GM19397 (cell line): ENCODE measurements at regions not wholly inside any gene's neighbourhood (a gene's known extent, or its start where the extent isn't known, plus 50 kb on each side); places are given as distances from the start of the nearest gene placed in this dataset.

Experiments
- ATAC-seq: cut with Tn5 transposase; IDR thresholded peaks from one replicate; pipeline ENCODE4 v1.9.1; 2021; ENCODE audit warnings: mild to moderate bottlenecking, moderate library complexity; ENCODE audit not compliant: unreplicated experiment

DNA sequence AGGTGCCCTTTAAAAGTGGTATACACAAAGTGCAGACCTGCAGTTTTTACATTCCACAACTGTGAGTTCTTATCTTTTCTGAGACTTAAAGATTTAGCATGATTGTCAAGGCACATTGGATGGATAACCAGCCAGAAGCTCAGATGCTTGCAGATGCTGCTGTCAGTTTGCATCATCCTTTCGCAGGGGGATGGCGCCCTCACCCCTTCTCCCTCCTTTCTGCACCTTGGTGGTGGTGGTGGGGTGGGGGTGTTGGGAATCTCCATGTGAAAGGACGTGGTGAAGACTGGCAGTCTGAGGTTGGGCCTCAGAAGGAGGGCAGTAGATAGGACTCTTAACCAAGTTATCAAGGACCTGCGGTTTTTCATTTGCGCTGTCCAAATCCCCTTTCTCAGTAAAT is 309.6 kb upstream of the SEMA6D start:
- ATAC-seq, result no peak

DNA sequence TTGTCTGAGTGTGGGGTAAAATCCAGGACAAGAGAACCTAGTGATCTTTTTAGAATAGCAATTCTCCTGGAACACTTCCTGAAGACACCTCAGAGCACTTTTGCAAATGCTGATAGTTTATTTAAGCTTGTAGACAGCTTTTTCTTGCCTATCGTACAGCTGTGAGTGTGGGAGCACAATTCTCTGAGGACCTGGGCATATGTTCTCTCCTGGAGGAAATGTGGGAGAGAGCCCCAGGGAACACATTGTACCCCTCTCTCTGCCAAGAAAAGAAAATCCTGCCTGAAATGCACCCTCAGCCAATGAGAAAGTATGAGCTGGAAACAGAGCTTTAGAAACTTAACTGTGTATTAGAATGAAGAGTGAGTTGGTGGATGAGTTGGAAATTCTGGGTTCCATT is 308.3 kb upstream of the SEMA6D start:
- no peak for ATAC-seq

DNA sequence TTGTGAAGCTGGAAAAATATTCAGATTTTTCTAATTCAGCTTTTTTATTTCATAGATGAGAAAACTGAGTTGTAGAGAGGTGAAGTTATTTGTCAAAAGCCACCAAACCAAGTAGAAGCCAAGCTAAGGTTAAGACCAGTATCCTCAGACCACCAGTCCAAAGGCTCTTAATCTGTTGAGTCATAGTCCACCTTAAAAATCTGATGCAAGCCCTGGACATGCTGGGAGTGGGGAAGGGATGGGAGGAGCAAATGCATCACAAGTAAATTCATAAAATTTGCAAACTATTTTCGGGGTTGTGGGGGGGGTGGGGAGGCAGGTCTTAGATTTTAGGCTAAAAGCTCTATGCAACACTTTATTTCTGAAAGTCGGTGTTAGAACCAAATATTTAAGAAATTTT is 307.7 kb upstream of the SEMA6D start:
- no peak for ATAC-seq

- ATAC-seq, result no peak
Observed at GRCh38 chr15:47410247-47410646, 307.1 kb upstream of the SEMA6D start.

DNA sequence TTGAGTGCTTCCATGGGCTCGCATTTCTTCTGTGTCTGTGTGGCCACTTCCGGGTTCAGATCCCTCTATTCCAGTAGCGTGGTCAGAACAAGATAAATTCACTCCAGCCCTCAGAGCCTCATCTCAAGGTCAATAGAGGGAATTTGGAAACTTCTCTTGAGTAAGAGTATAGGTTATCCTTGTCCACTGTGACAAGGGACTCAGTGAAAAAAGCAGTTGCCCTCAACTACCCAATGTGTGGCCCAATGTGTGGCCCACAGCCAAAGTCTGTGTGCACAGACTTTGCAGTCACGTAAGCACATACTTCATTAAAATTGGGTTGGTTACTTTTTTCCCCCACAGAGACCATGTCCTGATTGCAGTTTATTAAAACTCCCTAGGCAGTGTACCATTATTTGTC is 305.6 kb upstream of the SEMA6D start:
- no peak for ATAC-seq

DNA sequence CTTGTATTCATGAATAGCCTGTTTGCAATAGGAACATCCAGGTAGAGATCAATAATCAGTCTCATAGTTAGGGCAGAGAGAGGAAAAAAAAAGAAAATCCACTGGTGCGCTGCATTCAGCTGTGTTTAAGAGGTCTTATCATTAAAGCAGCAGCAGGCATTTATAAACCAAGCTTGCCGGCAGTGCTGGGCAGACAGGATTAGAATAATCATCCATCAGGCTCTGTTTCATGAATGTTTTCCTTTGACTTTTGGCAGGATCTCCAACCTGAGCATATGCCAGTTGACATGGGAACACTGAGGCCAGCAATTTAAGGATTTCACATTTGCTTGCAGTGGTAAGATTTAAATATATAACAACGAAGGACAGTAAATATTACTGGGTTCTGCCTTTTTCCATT is 305.2 kb upstream of the SEMA6D start:
- ATAC-seq, result no peak

GRCh38 chr15:47412802-47413201 is 304.5 kb upstream of the SEMA6D start:
- ATAC-seq, result no peak

DNA sequence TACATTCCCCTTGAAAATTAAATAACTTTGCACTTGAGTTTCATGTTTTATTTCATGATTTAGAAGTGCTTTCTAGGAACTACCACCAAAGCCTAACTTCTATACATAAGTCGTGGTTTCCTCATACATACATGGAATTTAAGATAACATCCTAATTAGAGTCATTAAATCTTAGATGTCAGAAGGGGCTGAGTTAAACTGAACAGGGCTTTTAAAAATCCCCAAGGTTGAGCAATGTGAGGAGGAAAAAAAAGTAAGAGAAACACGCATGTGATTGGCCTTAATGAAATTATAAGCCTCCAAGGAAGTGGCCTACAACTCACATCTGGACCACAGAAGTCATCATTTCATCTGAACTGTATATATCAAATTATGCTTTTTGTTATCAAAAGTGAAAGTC is 303.1 kb upstream of the SEMA6D start:
- no peak for ATAC-seq

GRCh38 chr15:47415539-47415971 is 301.8 kb upstream of the SEMA6D start:
- ATAC-seq, result no peak

- ATAC-seq, result no peak
Observed at GRCh38 chr15:47422881-47423665, 294.2 kb upstream of the SEMA6D start.

- no peak for ATAC-seq
Observed at GRCh38 chr15:47427463-47427862, 289.8 kb upstream of the SEMA6D start.

DNA sequence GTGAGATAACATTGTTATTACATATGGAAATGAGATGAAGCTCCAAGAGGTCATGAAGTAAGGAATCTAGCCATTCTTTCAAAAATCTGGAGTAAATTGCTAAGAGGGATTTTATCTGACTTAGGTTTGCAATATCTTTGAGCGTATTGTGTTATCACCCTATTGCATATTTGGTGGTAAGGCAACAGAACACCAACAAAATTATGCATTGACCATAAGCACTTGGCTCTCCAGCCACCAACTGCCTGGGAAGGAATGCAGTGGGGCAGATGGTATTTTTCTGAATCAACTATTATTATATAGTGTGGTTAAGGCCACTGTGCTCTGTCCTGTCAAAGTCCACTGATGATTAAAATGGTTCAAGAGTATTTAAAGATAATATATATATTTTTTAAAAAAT is 287.9 kb upstream of the SEMA6D start:
- ATAC-seq, result no peak

DNA sequence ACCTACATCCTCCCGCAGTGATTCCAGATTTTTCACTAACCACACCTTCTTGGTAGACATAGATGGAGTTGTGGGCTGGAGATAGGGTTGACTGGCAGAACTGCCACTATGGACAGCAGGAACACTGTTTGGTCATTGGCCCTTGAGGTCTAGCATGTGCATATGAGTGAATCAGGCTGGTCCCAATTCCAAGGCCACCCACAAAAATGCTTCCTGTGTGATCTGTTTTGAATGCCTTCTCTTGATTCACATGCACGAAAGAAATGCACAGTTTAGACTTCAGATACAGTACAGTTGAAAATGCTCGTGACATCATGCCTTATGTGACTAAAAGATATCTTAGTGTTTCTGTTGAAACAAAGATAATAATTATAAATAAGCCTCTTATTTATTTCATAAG is 285.8 kb upstream of the SEMA6D start:
- no peak for ATAC-seq

DNA sequence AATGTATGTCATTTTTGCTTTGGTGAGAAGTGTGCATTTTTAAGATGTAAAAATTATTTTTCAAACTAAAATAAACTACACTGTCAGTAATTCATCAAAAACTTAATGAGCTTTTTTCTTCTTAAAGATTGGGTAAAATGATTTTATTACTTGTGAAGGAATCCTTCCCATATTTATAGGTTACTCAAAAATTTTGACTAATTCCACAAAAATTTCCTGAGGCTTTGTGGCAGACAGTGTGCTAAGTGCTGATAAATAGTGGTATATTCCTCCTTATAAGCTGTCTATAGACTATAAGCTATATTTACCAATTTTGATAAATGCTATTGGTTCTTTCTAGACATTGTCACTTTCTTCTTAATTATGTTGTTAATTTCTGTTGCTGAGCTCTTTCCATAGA is 284.5 kb upstream of the SEMA6D start:
- ATAC-seq, result no peak

- no peak for ATAC-seq
Observed at GRCh38 chr15:47434596-47434995, 282.7 kb upstream of the SEMA6D start.

GRCh38 chr15:47437491-47437890 is 279.8 kb upstream of the SEMA6D start:
- no peak for ATAC-seq

DNA sequence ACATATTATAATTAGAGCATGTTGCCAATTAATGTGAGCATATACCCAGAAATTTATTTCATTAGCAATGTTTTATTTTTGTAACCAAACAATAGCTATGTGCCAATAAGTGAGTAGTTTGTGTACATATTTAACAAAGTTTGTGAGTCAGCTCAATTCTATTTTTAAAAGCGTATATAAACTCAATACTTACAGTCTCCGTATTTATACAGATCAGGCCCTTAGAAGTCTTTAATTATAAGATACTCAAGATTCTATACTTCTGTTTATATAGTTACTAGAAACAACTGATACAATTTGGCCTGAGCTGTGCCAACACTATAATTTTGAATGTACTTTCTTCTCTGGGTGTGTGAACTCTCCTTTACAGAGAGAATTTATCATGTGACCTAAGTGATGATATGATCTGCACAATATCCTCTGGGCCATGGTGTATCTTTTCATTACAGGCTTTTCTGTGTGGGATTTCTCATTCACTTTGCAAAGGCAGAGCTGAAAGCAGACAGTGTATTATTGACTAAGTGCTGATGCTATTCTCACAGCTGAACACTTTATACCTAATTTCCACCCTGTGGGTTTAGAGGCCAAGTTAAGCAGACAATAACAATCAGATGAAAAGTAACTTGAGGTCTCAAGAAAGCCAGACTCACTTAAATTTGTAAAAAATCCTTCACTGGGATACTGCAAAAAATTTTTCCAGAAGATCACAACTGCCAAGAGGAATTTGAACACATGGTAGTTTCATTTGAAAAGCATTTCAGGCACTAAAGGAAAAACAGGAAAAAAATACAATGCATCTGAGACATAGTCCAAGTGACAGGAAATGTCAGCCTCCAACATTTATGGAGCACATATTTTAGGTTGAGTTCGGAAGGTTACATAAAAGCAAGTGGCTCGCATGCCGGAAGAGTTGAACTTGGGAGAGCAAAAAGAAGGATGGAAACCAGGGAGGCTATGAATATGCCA is 277.9 kb upstream of the SEMA6D start:
- no peak for ATAC-seq

DNA sequence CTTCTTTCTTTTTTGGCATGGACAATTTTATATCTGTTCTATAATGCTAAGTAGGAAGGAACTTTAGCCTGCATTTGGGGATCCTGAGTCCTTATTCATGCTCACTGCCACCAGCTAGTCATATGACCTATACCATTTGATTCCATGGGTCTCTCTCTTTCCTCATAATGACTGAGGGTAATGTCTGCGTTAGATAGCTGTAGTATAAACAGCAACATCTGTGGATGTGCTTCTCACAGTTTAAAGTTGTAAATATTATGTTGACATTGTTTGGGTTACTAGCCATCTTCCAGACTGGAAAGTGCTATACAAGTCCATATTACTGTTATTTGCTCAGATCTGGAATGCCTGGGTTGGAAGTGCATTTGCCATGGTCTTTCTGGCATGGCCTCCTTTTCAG is 274.9 kb upstream of the SEMA6D start:
- ATAC-seq, result no peak

DNA sequence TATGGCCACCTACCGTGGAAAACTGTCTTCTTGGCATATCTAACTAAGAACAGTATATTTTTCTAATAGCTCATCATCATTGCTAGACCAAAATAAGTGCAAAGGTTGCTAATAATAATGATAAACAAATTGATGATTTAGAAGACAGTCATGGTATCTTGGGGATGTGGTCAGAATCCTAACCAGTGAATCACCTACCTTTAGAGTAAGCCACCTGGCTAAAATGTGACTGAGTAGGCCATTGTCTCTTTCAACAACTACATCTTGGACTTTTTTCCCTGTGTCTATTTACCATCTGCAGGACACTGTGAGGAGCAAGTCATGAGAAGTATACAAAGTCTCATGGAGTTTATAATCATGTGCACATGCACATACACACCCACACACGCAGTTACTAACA is 273.5 kb upstream of the SEMA6D start:
- no peak for ATAC-seq

- no peak for ATAC-seq
Observed at GRCh38 chr15:47445723-47446392, 271.4 kb upstream of the SEMA6D start.

DNA sequence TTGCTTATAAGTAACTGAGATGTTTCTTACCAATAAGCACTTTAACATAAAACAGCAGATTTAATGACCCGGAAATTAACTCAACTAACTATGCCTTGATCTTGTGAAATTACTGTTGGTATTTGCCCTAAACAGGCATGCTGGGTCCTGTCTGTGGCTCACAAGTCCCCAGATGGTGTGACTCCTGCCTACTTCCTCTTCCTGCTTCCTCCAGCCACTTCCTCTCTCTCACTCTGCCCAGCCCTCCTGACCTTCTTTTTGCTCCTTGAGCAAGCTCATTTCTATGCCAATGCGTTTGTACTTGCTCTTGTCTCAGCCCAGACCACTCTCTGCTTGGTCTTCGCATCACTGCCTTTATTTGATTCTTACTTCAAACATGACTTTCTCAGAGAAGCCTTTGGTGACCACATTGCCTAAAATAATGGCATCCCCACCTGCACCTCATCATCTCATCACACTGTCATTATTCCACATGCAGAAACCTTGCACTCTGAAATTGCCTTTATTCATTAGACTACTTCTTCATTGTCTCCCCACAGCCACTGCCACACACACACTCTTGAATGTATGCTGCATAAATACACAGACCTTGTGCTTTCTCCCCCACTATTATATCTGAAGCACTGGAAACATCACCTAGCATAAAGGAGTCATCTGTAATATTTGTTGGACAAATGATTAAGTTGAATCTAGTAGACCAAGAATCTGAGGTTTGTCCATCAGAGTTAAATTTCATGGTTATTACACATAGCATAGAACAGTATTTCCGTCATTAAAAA is 256.3 kb upstream of the SEMA6D start:
- ATAC-seq, result no peak
